HepG2 (cell line): ENCODE measurements at regions not wholly inside any gene's neighbourhood (a gene's known extent, or its start where the extent isn't known, plus 50 kb on each side); places are given as distances from the start of the nearest gene placed in this dataset.

ENCODE experiments used
- ATAC-seq: fragments of 200-7000 bp; cut with Tn5 transposase; 3 replicates; pipeline ENCODE4 v1.9.1; 2020; ENCODE audit warnings: mild to moderate bottlenecking, moderate library complexity
- BruUV-seq: library from RNA; stranded (reverse); fragments of 400-500 nt; replicated peaks from 2 replicates; lab custom pipeline; 2021; lab: Mats Ljungman, UMichigan
- CTCF ChIA-PET: fragments of 300-600 bp; formaldehyde crosslinking; extraction: SDS; loops from one replicate; lab custom pipeline; 2021; ENCODE audit warnings: low total read pairs, inconsistent platforms, low intra/inter-chr PET ratio; lab: Yijun Ruan, JAX
- POLR2A ChIA-PET: fragments of 350-600 bp; sonication (Branson Sonifier 250); formaldehyde crosslinking; loops from one replicate; lab custom pipeline; 2020; ENCODE audit warnings: antibody characterized with exemption, inconsistent platforms; lab: Yijun Ruan, JAX
- DNase-seq: peaks from one replicate; pipeline ENCODE4 v3.0.0-alpha.2; 2015; ENCODE audit warnings: low spot score
- FAIRE-seq: peaks from 3 replicates; lab custom pipeline; 2011; peaks lifted over from hg19 to GRCh38; lab: Jason Lieb, UNC
- H2AFZ ChIP-seq: one replicate; pipeline ENCODE4 v1.6.1; 2011; ENCODE audit warnings: low read length, inconsistent platforms
- H3K27ac ChIP-seq: fragments of 300-600 bp; 3 replicates; pipeline ENCODE4 v1.8.0; 2011; ENCODE audit warnings: mixed run types, mild to moderate bottlenecking, mixed read lengths, low read length, inconsistent platforms; ENCODE audit not compliant: insufficient read depth; ENCODE audit errors: extremely low read length
- H3K27me3 ChIP-seq, 2 experiments: fragments of 200-600 bp in 1 of 2; 2 replicates in 1 of 2; 3 replicates in 1 of 2; pipeline versions ENCODE4 v1.6.0 to v1.8.0; 2011; ENCODE audit warnings: low read length in 2 of 2, mild to moderate bottlenecking in 2 of 2, moderate library complexity in 2 of 2, inconsistent platforms in 1 of 2; ENCODE audit not compliant: insufficient read depth in 2 of 2, control insufficient read depth in 1 of 2
- H3K36me3 ChIP-seq, 2 experiments: fragments of 200-600 bp in 1 of 2; replicated peaks in 1 of 2; 2 replicates in 1 of 2; 3 replicates in 1 of 2; pipeline versions ENCODE4 v1.5.1 to v1.8.0; 2011; ENCODE audit warnings: low read length in 2 of 2, inconsistent platforms in 1 of 2; ENCODE audit not compliant: insufficient read depth in 2 of 2, control insufficient read depth in 1 of 2
- H3K4me1 ChIP-seq: 2 replicates; pipeline ENCODE4 v1.5.1; 2012; ENCODE audit warnings: low read length, inconsistent platforms; ENCODE audit not compliant: insufficient read depth
- H3K4me2 ChIP-seq: 2 replicates; pipeline ENCODE4 v1.6.0; 2011; ENCODE audit warnings: low read depth, low read length, inconsistent platforms
- H3K4me3 ChIP-seq, 3 experiments: fragments of 200-600 bp in 1 of 3; sonication (generic), shearing (Covaris generic) in 1 of 3; replicated peaks in 1 of 3; 2 replicates each; pipeline ENCODE4 v1.5.1; 2011 to 2016; ENCODE audit warnings: low read length in 3 of 3, inconsistent platforms in 2 of 3, low read depth in 2 of 3, mild to moderate bottlenecking in 2 of 3, control low read depth in 1 of 3, mixed read lengths in 1 of 3; ENCODE audit not compliant: insufficient read depth in 1 of 3
- H3K79me2 ChIP-seq: one replicate; pipeline ENCODE4 v1.6.1; 2011; ENCODE audit warnings: low read length, inconsistent platforms; ENCODE audit not compliant: insufficient read depth
- H3K9ac ChIP-seq: 2 replicates; pipeline ENCODE4 v1.6.0; 2011; ENCODE audit warnings: mild to moderate bottlenecking, low read depth, low read length, inconsistent platforms; ENCODE audit not compliant: insufficient read depth
- H3K9me3 ChIP-seq: 2 replicates; pipeline ENCODE4 v1.5.1; 2012; ENCODE audit warnings: mild to moderate bottlenecking, low read length
- H4K20me1 ChIP-seq: 2 replicates; pipeline ENCODE4 v1.6.0; 2011; ENCODE audit warnings: inconsistent platforms, mild to moderate bottlenecking, low read length, moderate library complexity; ENCODE audit not compliant: insufficient read depth
- KLF13 ChIP-seq: sonication (generic); formaldehyde crosslinking; IDR thresholded peaks from 2 replicates; pipeline ENCODE4 v1.4.0; 2020; ENCODE audit warnings: mild to moderate bottlenecking, missing genetic modification reagents
- MBNL3 ChIP-seq: fragments of 250-450 bp; sonication (Bioruptor Pico); conservative IDR thresholded peaks from 2 replicates; pipeline ENCODE4 v1.8.0; 2022; ENCODE audit warnings: mild to moderate bottlenecking, inconsistent platforms
- PCBP2 ChIP-seq: fragments of 200-400 bp; formaldehyde crosslinking; optimal IDR thresholded peaks from 2 replicates; pipeline ENCODE3; 2018; ENCODE audit warnings: low read length, low read depth; ENCODE audit not compliant: poor library complexity, severe bottlenecking
- SMARCC2 ChIP-seq: fragments of 450-650 bp; IDR thresholded peaks from 2 replicates; pipeline ENCODE4 v1.6.1; 2017; ENCODE audit warnings: antibody characterized with exemption, mild to moderate bottlenecking
- SMC3 ChIP-seq: IDR thresholded peaks from 2 replicates; pipeline ENCODE4 v1.6.1; 2011; ENCODE audit warnings: low read length, improper control_type of control experiment
- ZFX ChIP-seq: sonication (generic); formaldehyde crosslinking; IDR thresholded peaks from 2 replicates; pipeline ENCODE4 v1.4.0; 2020; ENCODE audit warnings: mild to moderate bottlenecking, low read depth, missing genetic modification reagents, moderate library complexity
- ZNF556 ChIP-seq: sonication (generic); formaldehyde crosslinking; IDR thresholded peaks from 2 replicates; pipeline ENCODE4 v1.4.0; 2020; ENCODE audit warnings: mild to moderate bottlenecking, missing genetic modification reagents, borderline replicate concordance
- ZNF670 ChIP-seq: sonication (generic); formaldehyde crosslinking; IDR thresholded peaks from 2 replicates; pipeline ENCODE4 v1.8.0; 2022; ENCODE audit warnings: mild to moderate bottlenecking, missing genetic modification reagents, borderline replicate concordance
- ZNF891 ChIP-seq: sonication (generic); formaldehyde crosslinking; IDR thresholded peaks from 2 replicates; pipeline ENCODE4 v1.5.0; 2020; ENCODE audit warnings: mild to moderate bottlenecking, missing genetic modification reagents
- WGBS: methylation state at CpG from one replicate; pipeline ENCODE4 v1.1.6; 2017; ENCODE audit warnings: low lambda C conversion rate; 5-methylcytosine and 5-hydroxymethylcytosine counted together
- in situ Hi-C: cut with HindIII; loops from 2 replicates; pipeline ENCODE4 v1.10.0; 2017; ENCODE audit warnings: low pct_unique_long_range_greater_than_20kb; ENCODE audit not compliant: extremely low pct_ligation_motif_present
- intact Hi-C: fragments of 100-400 bp; cut with micrococcal nuclease; formaldehyde crosslinking; loops from one replicate; pipeline ENCODE4 v1.10.0; 2022; ENCODE audit not compliant: unreplicated experiment
- TF ChIP-seq, protein P1 (sequence below), 2 experiments: sonication (generic) in 1 of 2; formaldehyde crosslinking in 1 of 2; IDR thresholded peaks; 2 replicates each; pipeline versions ENCODE4 v1.6.1 to v1.9.0; 2014 to 2022; ENCODE audit warnings: antibody characterized with exemption in 1 of 2, borderline replicate concordance in 1 of 2, inconsistent platforms in 1 of 2, low read depth in 1 of 2, missing genetic modification reagents in 1 of 2
- TF ChIP-seq, protein P2 (sequence below): sonication (generic); formaldehyde crosslinking; IDR thresholded peaks from 2 replicates; pipeline ENCODE4 v1.5.0; 2020; ENCODE audit warnings: mild to moderate bottlenecking, missing genetic modification reagents, borderline replicate concordance

GRCh38 chr2:123864416-123864815 is 160.7 kb upstream of the CNTNAP5 start:
- Histone ChIP-seq H3K27ac (no peak overlapping the region), H2AFZ (no peak overlapping the region), H3K4me2 (no peak overlapping the region), H3K9ac (no peak overlapping the region), H3K36me3 (no peaks in the 10 kb centered on the region), H3K4me1 (no peaks in the 10 kb centered on the region), H3K27me3 (no peaks in the 10 kb centered on the region), H3K9me3 (peaks cover 93% of the 10 kb centered on the region), H3K4me3 (no peak overlapping the region), H3K79me2 (no peaks in the 10 kb centered on the region), H4K20me1 (no peaks in the 10 kb centered on the region)
- FAIRE-seq (no peak), ATAC-seq (no peak), DNase-seq (no peak)
- POLR2A ChIA-PET: no interaction called here
- no TSS peak for BruUV-seq
- in situ Hi-C loops (no loop called here), intact Hi-C loops (no loop called here)
- CTCF ChIA-PET: no interaction called here
- WGBS: 0% methylated on average over 1 of the region's 1 CpG
- TF ChIP-seq, protein P1, sequence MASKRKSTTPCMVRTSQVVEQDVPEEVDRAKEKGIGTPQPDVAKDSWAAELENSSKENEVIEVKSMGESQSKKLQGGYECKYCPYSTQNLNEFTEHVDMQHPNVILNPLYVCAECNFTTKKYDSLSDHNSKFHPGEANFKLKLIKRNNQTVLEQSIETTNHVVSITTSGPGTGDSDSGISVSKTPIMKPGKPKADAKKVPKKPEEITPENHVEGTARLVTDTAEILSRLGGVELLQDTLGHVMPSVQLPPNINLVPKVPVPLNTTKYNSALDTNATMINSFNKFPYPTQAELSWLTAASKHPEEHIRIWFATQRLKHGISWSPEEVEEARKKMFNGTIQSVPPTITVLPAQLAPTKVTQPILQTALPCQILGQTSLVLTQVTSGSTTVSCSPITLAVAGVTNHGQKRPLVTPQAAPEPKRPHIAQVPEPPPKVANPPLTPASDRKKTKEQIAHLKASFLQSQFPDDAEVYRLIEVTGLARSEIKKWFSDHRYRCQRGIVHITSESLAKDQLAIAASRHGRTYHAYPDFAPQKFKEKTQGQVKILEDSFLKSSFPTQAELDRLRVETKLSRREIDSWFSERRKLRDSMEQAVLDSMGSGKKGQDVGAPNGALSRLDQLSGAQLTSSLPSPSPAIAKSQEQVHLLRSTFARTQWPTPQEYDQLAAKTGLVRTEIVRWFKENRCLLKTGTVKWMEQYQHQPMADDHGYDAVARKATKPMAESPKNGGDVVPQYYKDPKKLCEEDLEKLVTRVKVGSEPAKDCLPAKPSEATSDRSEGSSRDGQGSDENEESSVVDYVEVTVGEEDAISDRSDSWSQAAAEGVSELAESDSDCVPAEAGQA (IDR thresholded peaks at IDR 0.05; ENCODE audit: low read depth): no peak
- TF ChIP-seq, protein P1 (CRISPR knock-in tag; IDR thresholded peaks at IDR 0.05; ENCODE audit: borderline replicate concordance): no peak
- no peak for TF ChIP-seq MBNL3 (CRISPR knock-in tag)
- TF ChIP-seq ZNF891 (CRISPR knock-in tag): no peak
- no peak for TF ChIP-seq SMC3
- no peak for TF ChIP-seq PCBP2
- TF ChIP-seq SMARCC2: no peak
- no peak for TF ChIP-seq KLF13
- TF ChIP-seq, protein P2, sequence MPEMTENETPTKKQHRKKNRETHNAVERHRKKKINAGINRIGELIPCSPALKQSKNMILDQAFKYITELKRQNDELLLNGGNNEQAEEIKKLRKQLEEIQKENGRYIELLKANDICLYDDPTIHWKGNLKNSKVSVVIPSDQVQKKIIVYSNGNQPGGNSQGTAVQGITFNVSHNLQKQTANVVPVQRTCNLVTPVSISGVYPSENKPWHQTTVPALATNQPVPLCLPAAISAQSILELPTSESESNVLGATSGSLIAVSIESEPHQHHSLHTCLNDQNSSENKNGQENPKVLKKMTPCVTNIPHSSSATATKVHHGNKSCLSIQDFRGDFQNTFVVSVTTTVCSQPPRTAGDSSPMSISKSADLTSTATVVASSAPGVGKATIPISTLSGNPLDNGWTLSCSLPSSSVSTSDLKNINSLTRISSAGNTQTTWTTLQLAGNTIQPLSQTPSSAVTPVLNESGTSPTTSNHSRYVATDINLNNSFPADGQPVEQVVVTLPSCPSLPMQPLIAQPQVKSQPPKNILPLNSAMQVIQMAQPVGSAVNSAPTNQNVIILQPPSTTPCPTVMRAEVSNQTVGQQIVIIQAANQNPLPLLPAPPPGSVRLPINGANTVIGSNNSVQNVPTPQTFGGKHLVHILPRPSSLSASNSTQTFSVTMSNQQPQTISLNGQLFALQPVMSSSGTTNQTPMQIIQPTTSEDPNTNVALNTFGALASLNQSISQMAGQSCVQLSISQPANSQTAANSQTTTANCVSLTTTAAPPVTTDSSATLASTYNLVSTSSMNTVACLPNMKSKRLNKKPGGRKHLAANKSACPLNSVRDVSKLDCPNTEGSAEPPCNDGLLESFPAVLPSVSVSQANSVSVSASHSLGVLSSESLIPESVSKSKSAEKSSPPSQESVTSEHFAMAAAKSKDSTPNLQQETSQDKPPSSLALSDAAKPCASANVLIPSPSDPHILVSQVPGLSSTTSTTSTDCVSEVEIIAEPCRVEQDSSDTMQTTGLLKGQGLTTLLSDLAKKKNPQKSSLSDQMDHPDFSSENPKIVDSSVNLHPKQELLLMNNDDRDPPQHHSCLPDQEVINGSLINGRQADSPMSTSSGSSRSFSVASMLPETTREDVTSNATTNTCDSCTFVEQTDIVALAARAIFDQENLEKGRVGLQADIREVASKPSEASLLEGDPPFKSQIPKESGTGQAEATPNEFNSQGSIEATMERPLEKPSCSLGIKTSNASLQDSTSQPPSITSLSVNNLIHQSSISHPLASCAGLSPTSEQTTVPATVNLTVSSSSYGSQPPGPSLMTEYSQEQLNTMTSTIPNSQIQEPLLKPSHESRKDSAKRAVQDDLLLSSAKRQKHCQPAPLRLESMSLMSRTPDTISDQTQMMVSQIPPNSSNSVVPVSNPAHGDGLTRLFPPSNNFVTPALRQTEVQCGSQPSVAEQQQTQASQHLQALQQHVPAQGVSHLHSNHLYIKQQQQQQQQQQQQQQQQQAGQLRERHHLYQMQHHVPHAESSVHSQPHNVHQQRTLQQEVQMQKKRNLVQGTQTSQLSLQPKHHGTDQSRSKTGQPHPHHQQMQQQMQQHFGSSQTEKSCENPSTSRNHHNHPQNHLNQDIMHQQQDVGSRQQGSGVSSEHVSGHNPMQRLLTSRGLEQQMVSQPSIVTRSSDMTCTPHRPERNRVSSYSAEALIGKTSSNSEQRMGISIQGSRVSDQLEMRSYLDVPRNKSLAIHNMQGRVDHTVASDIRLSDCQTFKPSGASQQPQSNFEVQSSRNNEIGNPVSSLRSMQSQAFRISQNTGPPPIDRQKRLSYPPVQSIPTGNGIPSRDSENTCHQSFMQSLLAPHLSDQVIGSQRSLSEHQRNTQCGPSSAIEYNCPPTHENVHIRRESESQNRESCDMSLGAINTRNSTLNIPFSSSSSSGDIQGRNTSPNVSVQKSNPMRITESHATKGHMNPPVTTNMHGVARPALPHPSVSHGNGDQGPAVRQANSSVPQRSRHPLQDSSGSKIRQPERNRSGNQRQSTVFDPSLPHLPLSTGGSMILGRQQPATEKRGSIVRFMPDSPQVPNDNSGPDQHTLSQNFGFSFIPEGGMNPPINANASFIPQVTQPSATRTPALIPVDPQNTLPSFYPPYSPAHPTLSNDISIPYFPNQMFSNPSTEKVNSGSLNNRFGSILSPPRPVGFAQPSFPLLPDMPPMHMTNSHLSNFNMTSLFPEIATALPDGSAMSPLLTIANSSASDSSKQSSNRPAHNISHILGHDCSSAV (CRISPR knock-in tag): no peak
- TF ChIP-seq ZNF556 (CRISPR knock-in tag): no peak
- TF ChIP-seq ZNF670 (CRISPR knock-in tag): no peak
- no peak for TF ChIP-seq ZFX (CRISPR knock-in tag)
